ACC112 (cell line): ENCODE measurements at regions not wholly inside any gene's neighbourhood (a gene's known extent, or its start where the extent isn't known, plus 50 kb on each side); places are given as distances from the start of the nearest gene placed in this dataset.

Experiments
- H2AFZ ChIP-seq: fragments of 200-600 bp; sonication (generic); one replicate; pipeline ENCODE4 v1.6.0; 2017; ENCODE audit warnings: antibody characterized with exemption, low read length; ENCODE audit not compliant: unreplicated experiment
- H3K27ac ChIP-seq: fragments of 200-600 bp; sonication (generic); 2 replicates; pipeline ENCODE4 v1.5.1; 2014; ENCODE audit warnings: low read depth, mild to moderate bottlenecking, antibody characterized with exemption, low read length, moderate library complexity
- H3K27me3 ChIP-seq: fragments of 200-600 bp; sonication (generic); 2 replicates; pipeline ENCODE4 v1.6.1; 2014; ENCODE audit warnings: mild to moderate bottlenecking, antibody characterized with exemption, low read length, moderate library complexity, mixed read lengths; ENCODE audit not compliant: insufficient read depth
- H3K36me3 ChIP-seq: fragments of 200-600 bp; sonication (generic); 2 replicates; pipeline ENCODE4 v1.6.1; 2016; ENCODE audit warnings: mild to moderate bottlenecking, antibody characterized with exemption, low read length, moderate library complexity, mixed read lengths; ENCODE audit not compliant: insufficient read depth
- H3K4me1 ChIP-seq: fragments of 200-600 bp; sonication (generic); one replicate; pipeline ENCODE4 v1.6.1; 2016; ENCODE audit warnings: low read length, mixed read lengths; ENCODE audit not compliant: insufficient read depth, unreplicated experiment, control insufficient read depth
- H3K4me3 ChIP-seq: fragments of 200-600 bp; sonication (generic); 2 replicates; pipeline ENCODE4 v1.5.1; 2014; ENCODE audit warnings: mild to moderate bottlenecking, low read depth, low read length
- H3K79me2 ChIP-seq: fragments of 200-600 bp; sonication (generic); one replicate; pipeline ENCODE4 v1.6.0; 2016; ENCODE audit warnings: low read length; ENCODE audit not compliant: control insufficient read depth, unreplicated experiment, insufficient read depth

- H3K79me2 ChIP-seq = no peaks in the 10 kb centered on the region
- H2AFZ ChIP-seq = no peak overlapping the region
- H3K27ac ChIP-seq = no peak overlapping the region
- H3K4me3 ChIP-seq = no peak overlapping the region
- H3K36me3 ChIP-seq = no peaks in the 10 kb centered on the region
- H3K27me3 ChIP-seq = peaks cover 63% of the 10 kb centered on the region
- no peaks in the 10 kb centered on the region for H3K4me1 ChIP-seq
Measured at GRCh38 chr5:1704266-1704665, 95.4 kb downstream of the MRPL36 start.

DNA sequence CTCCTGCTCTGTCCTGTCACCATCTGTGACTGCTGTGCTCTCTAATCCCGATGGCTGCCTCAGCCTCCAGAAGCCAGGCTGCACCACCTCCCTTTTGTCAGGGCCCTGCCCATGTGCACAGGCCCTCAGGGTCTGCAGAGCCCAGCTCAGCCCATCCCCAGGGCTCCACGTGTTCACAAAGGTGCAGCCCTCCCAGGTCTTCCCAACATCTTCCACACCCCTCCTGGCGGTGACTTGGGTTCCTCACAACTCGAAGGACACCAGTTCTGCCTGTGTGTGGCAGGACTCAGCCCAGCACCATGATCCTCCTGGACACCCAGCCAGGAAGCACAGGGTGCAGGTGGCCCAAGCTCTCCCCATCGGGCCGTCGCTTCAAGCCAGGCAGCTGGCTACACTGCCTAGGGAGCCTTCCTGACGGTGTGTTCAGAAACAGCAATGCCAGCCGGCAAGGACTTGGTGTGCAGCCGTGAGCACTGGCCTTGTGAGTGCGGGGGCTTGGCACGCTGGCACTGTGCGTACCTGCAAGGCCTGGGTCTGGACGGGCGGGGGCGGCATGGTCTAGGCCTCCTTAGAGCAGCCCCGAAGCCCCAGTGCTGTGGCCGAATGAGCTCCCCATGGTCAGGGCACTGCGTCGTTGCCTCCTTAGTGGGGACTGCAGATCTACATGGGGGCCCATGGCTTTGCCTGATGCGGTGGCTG, 96.1 kb downstream of the MRPL36 start:
- H3K79me2 ChIP-seq = no peaks in the 10 kb centered on the region
- no peak overlapping the region for H3K27ac ChIP-seq
- H3K36me3 ChIP-seq = no peaks in the 10 kb centered on the region
- H3K4me1 ChIP-seq = no peaks in the 10 kb centered on the region
- no peak overlapping the region for H2AFZ ChIP-seq
- H3K27me3 ChIP-seq = peaks cover 63% of the 10 kb centered on the region
- no peak overlapping the region for H3K4me3 ChIP-seq

DNA sequence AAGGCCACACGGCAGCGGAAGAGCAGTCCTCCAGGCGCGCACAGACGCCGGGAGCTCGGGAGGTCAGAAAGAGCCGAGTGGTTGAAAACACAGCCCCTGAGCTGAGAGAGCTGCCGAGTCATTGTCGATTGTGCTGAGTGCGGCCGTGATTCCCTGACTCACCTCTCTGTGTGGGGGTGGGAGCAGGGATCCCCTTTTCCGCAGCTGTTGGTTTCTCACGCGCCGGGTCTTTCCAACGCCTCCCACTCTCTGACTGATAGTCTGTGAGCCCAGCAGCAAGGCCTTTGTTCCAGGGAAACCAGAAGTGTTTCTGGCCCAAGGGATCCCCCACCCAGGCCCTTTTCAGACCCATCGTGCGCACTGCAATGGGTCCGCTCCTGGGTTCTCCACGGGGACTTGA, 97.3 kb downstream of the MRPL36 start:
- Histone ChIP-seq H3K79me2 (no peaks in the 10 kb centered on the region), H3K27me3 (peaks cover 63% of the 10 kb centered on the region), H3K36me3 (no peaks in the 10 kb centered on the region), H3K4me1 (no peaks in the 10 kb centered on the region), H3K4me3 (no peak overlapping the region), H3K27ac (no peak overlapping the region), H2AFZ (no peak overlapping the region)

DNA sequence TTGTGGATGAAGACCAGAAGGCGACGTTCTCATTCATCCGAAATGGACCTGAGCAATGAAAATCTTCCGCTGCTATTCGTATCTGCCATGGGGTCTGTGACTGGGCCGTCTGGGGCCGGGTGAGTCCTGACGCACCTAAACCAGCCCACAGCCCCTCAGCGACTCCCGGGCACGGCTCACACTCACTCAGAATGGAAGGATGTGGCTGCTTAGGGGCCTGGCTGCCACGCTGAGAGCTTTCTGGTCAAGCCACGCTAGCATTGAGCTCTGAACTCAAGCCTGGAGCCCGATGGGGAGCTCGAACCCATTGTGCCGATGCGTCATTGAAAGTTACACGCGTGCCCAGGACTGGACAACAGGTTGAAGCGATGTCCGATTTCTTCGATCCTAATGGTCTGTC, 97.8 kb downstream of the MRPL36 start:
- no peaks in the 10 kb centered on the region for H3K79me2 ChIP-seq
- peaks cover 63% of the 10 kb centered on the region for H3K27me3 ChIP-seq
- H2AFZ ChIP-seq = no peak overlapping the region
- H3K4me1 ChIP-seq = no peaks in the 10 kb centered on the region
- no peaks in the 10 kb centered on the region for H3K36me3 ChIP-seq
- H3K27ac ChIP-seq = no peak overlapping the region
- H3K4me3 ChIP-seq = no peak overlapping the region

- Histone ChIP-seq H3K27me3 (peaks cover 60% of the 10 kb centered on the region), H3K79me2 (no peaks in the 10 kb centered on the region), H3K4me1 (no peaks in the 10 kb centered on the region), H3K36me3 (no peaks in the 10 kb centered on the region), H2AFZ (no peak overlapping the region), H3K4me3 (no peak overlapping the region), H3K27ac (no peak overlapping the region)
Measured at GRCh38 chr5:1701216-1701864, 98.3 kb downstream of the MRPL36 start.

- H3K79me2 ChIP-seq = no peaks in the 10 kb centered on the region
- H3K27ac ChIP-seq = no peak overlapping the region
- H2AFZ ChIP-seq = no peak overlapping the region
- peaks cover 56% of the 10 kb centered on the region for H3K27me3 ChIP-seq
- H3K4me3 ChIP-seq = no peak overlapping the region
- no peaks in the 10 kb centered on the region for H3K36me3 ChIP-seq
- H3K4me1 ChIP-seq = no peaks in the 10 kb centered on the region
Measured at GRCh38 chr5:1699394-1699793, 100.2 kb downstream of the MRPL36 start.

DNA sequence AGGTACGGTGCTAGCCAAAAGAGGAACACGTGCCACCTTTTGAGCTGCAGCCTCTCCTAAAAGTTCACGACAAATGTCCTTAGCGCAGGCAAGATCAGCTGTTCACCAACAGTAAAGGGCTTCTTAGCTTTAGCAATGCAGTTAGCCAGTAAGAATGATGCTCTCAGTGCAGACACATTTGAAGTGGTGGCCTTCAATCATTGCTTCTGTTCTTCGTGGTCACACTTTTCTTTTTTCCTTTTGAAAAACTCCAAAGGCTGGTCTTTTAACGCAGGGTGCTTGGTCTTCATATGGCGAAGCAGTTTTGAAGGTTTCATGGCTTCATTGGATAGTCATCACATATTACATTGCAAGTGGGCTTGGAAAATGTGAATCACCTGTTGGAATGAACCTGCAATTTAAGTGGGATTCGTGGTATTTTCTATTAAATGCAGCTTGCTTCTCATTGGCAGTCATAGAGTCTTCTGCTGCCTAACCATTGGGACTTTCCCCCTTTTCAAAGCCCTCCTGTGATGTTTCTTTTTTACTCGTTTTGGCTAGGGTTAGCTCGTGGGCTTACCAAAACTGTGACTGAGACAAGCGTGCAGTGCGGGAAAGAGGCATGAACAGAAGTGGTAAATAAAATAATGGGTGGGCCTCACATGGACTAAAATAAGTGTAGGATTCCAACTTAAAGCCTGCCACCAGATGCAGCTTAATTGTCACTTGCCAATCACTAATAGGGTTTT, 100.9 kb downstream of the MRPL36 start:
- H3K4me3 ChIP-seq = no peak overlapping the region
- no peaks in the 10 kb centered on the region for H3K4me1 ChIP-seq
- H3K27me3 ChIP-seq = peaks cover 56% of the 10 kb centered on the region
- H3K36me3 ChIP-seq = no peaks in the 10 kb centered on the region
- no peak overlapping the region for H2AFZ ChIP-seq
- H3K27ac ChIP-seq = no peak overlapping the region
- no peaks in the 10 kb centered on the region for H3K79me2 ChIP-seq

DNA sequence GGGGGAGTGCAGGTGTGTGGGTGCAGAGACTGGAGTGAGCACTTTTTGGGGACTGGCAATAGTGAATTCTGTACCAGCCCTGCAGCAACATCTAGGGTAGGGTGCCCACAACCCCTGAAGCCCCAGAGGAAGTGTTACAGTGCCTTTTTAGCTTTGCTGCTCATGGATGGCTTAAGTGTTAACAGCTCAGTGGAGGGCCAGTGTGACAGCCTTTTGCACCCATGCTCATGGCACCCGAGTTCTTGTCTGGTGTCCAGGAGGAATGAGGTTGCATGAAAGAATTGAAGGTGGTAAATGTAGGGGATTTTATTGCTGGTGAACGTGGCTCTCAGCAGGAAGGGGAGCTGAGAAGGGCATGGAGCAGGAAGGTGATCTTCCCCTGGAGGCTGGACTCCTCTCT, 107.3 kb downstream of the MRPL36 start:
- Histone ChIP-seq H3K27me3 (peaks cover 33% of the 10 kb centered on the region), H2AFZ (no peak overlapping the region), H3K36me3 (no peaks in the 10 kb centered on the region), H3K27ac (no peak overlapping the region), H3K4me1 (no peaks in the 10 kb centered on the region), H3K4me3 (no peak overlapping the region), H3K79me2 (no peaks in the 10 kb centered on the region)

GRCh38 chr5:1687301-1687970, 112.2 kb downstream of the MRPL36 start:
- no peak overlapping the region for H3K4me3 ChIP-seq
- H3K27ac ChIP-seq = no peak overlapping the region
- no peak overlapping the region for H2AFZ ChIP-seq
- peaks cover 42% of the 10 kb centered on the region for H3K27me3 ChIP-seq
- H3K79me2 ChIP-seq = no peaks in the 10 kb centered on the region
- no peaks in the 10 kb centered on the region for H3K36me3 ChIP-seq
- no peaks in the 10 kb centered on the region for H3K4me1 ChIP-seq

DNA sequence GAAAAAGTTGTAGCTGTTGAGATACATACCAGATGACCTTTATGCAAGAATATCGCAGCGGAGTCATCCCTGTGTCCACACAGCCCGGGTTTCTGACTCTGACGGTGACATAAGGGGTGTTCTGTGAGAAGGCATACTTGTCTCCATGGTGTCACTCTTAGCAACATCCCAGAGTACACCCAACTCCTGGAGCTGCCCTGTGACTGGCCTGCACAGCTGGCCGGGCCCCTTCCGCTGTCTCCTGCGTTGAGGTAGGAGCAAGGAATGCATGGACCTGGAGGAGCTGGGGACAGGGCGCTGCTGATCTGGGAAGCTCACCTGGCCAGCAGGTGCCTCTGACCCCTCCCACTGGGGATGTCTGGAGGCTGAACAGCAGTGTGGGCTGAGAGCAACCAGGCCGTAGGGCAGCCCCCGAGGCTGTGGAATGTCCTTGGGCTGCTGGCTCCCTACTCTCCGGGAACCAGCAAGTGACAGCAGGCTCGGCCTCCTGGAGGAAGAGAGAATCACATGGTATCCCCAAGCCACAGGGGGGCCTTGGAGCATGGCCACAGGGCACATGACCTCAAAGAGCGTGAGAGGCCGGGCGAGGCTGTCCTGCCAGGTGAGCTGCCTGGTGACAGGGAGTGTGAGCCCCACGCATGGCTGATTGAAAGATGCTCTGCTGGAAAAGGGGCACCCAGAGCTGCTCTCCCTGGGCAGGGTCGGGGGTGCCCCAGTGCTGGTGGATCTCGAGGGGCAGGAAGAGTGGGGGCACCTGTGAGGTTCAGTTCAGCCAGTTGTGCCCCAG, 113.4 kb downstream of the MRPL36 start:
- Histone ChIP-seq H3K4me3 (no peak overlapping the region), H2AFZ (no peak overlapping the region), H3K27me3 (peaks cover 47% of the 10 kb centered on the region), H3K79me2 (no peaks in the 10 kb centered on the region), H3K27ac (no peak overlapping the region), H3K36me3 (no peaks in the 10 kb centered on the region), H3K4me1 (no peaks in the 10 kb centered on the region)
